ENCODE measurements at regions not wholly inside any gene's neighbourhood (a gene's known extent, or its start where the extent isn't known, plus 50 kb on each side); places are given as distances from the start of the nearest gene placed in this dataset.

- no peaks in the 10 kb centered on the region for H3K9me3 ChIP-seq (replicated peaks; ENCODE audit: control insufficient read depth, insufficient read depth, low read depth, low read length)
- in situ Hi-C loops (cut with MboI): no loop called here
- no peak overlapping the region for H3K9ac ChIP-seq (ENCODE audit: insufficient read depth in 1 of 2, low read depth in 2 of 2, low read length in 2 of 2)
- H3K36me3 ChIP-seq (ENCODE audit: control insufficient read depth, insufficient read depth, low read length): no peaks in the 10 kb centered on the region
- FAIRE-seq (no peak), ATAC-seq (no peak), DNase-seq (ENCODE audit: extremely low read depth in 1 of 4, low spot score in 3 of 4) (no peak)
- H3K27ac ChIP-seq (ENCODE audit: extremely low read depth, low read depth, low read length): no peak overlapping the region
- H3K9me1 ChIP-seq (ENCODE audit: control insufficient read depth, insufficient read depth, low read length): no peaks in the 10 kb centered on the region
- intact Hi-C loops (cut with micrococcal nuclease): no loop called here
- H3K27me3 ChIP-seq (ENCODE audit: control insufficient read depth in 2 of 2, insufficient read depth in 2 of 2, low read length in 2 of 2): peaks cover 7 to 14% of the 10 kb centered on the region in 2 experiments; a peak in 3 of 5 replicates
- no peak overlapping the region for H2AFZ ChIP-seq (ENCODE audit: low read depth, low read length)
- H3K79me2 ChIP-seq (ENCODE audit: control insufficient read depth, insufficient read depth, low read length): no peaks in the 10 kb centered on the region
- H3K4me1 ChIP-seq (replicated peaks in 1 of 2; ENCODE audit: control insufficient read depth in 2 of 2, insufficient read depth in 2 of 2, low read length in 2 of 2): no peaks in the 10 kb centered on the region
- ChIA-PET CTCF (ENCODE audit: low intra/inter-chr PET ratio) (no interaction called here), POLR2A (interaction anchor here (0.7 kb wide), 1 partner anchor 278 kb away, joined by 4 read pairs; no protein-coding TSS in a partner anchor)
- no peaks in the 10 kb centered on the region for H4K20me1 ChIP-seq (replicated peaks; ENCODE audit: control insufficient read depth, insufficient read depth, low read length)
- H3K4me2 ChIP-seq (ENCODE audit: insufficient read depth, low read length): no peak overlapping the region
- WGBS (ENCODE audit: insufficient coverage, low coverage, missing lambda C conversion rate): 2% methylated on average over 8 of the region's 8 CpGs
- BruUV-seq (replicated peaks): no TSS peak
- H3K4me3 ChIP-seq: no peak overlapping the region
- TF ChIP-seq, protein P1, sequence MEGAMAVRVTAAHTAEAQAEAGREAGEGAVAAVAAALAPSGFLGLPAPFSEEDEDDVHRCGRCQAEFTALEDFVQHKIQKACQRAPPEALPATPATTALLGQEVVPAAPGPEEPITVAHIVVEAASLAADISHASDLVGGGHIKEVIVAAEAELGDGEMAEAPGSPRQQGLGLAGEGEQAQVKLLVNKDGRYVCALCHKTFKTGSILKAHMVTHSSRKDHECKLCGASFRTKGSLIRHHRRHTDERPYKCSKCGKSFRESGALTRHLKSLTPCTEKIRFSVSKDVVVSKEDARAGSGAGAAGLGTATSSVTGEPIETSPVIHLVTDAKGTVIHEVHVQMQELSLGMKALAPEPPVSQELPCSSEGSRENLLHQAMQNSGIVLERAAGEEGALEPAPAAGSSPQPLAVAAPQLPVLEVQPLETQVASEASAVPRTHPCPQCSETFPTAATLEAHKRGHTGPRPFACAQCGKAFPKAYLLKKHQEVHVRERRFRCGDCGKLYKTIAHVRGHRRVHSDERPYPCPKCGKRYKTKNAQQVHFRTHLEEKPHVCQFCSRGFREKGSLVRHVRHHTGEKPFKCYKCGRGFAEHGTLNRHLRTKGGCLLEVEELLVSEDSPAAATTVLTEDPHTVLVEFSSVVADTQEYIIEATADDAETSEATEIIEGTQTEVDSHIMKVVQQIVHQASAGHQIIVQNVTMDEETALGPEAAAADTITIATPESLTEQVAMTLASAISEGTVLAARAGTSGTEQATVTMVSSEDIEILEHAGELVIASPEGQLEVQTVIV (CRISPR knock-in tag; IDR thresholded peaks at IDR 0.05; ENCODE audit: borderline replicate concordance): no peak
- no peak for TF ChIP-seq ETV1 (tag; conservative IDR thresholded peaks at IDR 0.05; ENCODE audit: low read depth)
- TF ChIP-seq FOXP1 (CRISPR knock-in tag; IDR thresholded peaks at IDR 0.05): no peak
- TF ChIP-seq SAFB2 (IDR thresholded peaks at IDR 0.05; ENCODE audit: borderline replicate concordance, low read depth, low read length, severe bottlenecking): no peak
- TF ChIP-seq, protein P2, sequence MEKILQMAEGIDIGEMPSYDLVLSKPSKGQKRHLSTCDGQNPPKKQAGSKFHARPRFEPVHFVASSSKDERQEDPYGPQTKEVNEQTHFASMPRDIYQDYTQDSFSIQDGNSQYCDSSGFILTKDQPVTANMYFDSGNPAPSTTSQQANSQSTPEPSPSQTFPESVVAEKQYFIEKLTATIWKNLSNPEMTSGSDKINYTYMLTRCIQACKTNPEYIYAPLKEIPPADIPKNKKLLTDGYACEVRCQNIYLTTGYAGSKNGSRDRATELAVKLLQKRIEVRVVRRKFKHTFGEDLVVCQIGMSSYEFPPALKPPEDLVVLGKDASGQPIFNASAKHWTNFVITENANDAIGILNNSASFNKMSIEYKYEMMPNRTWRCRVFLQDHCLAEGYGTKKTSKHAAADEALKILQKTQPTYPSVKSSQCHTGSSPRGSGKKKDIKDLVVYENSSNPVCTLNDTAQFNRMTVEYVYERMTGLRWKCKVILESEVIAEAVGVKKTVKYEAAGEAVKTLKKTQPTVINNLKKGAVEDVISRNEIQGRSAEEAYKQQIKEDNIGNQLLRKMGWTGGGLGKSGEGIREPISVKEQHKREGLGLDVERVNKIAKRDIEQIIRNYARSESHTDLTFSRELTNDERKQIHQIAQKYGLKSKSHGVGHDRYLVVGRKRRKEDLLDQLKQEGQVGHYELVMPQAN (IDR thresholded peaks at IDR 0.05; ENCODE audit: borderline replicate concordance): no peak
- TF ChIP-seq, protein P3, sequence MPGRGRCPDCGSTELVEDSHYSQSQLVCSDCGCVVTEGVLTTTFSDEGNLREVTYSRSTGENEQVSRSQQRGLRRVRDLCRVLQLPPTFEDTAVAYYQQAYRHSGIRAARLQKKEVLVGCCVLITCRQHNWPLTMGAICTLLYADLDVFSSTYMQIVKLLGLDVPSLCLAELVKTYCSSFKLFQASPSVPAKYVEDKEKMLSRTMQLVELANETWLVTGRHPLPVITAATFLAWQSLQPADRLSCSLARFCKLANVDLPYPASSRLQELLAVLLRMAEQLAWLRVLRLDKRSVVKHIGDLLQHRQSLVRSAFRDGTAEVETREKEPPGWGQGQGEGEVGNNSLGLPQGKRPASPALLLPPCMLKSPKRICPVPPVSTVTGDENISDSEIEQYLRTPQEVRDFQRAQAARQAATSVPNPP (IDR thresholded peaks at IDR 0.05; ENCODE audit: borderline replicate concordance, insufficient read depth, insufficient read length): no peak
- TF ChIP-seq, protein P4, sequence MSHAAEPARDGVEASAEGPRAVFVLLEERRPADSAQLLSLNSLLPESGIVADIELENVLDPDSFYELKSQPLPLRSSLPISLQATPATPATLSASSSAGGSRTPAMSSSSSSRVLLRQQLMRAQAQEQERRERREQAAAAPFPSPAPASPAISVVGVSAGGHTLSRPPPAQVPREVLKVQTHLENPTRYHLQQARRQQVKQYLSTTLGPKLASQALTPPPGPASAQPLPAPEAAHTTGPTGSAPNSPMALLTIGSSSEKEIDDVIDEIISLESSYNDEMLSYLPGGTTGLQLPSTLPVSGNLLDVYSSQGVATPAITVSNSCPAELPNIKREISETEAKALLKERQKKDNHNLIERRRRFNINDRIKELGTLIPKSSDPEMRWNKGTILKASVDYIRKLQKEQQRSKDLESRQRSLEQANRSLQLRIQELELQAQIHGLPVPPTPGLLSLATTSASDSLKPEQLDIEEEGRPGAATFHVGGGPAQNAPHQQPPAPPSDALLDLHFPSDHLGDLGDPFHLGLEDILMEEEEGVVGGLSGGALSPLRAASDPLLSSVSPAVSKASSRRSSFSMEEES (CRISPR knock-in tag; IDR thresholded peaks at IDR 0.05): no peak
- TF ChIP-seq ZBTB34 (CRISPR knock-in tag; IDR thresholded peaks at IDR 0.05): no peak
- no peak for TF ChIP-seq CREB3 (tag; conservative IDR thresholded peaks at IDR 0.05; ENCODE audit: low read depth)
- no peak for TF ChIP-seq LEF1 (IDR thresholded peaks at IDR 0.05)
Measured at GRCh38 chr21:31420988-31421387, 76.9 kb upstream of the TIAM1 start.
